H1 (cell line): ENCODE measurements at regions not wholly inside any gene's neighbourhood (a gene's known extent, or its start where the extent isn't known, plus 50 kb on each side); places are given as distances from the start of the nearest gene placed in this dataset.

ENCODE experiments used
- CTCF ChIA-PET: fragments of 300-600 bp; sonication (Branson Sonifier 250); formaldehyde crosslinking; loops from one replicate; lab custom pipeline; 2021; ENCODE audit not compliant: partially characterized antibody; lab: Charles Lee
- POLR2A ChIA-PET: fragments of 300-600 bp; sonication (Branson Sonifier 250); formaldehyde crosslinking; loops from one replicate; lab custom pipeline; 2021; ENCODE audit warnings: inconsistent platforms; ENCODE audit not compliant: partially characterized antibody; lab: Charles Lee
- DNase-seq, 2 experiments: peaks; one replicate each; pipeline versions ENCODE4 v3.0.0 to v3.0.0-alpha.2; 2010 to 2022; ENCODE audit warnings: low spot score in 2 of 2, low read depth in 1 of 2, mixed read lengths in 1 of 2
- FAIRE-seq: peaks from 2 replicates; lab custom pipeline; 2011; peaks lifted over from hg19 to GRCh38; lab: Jason Lieb, UNC
- H2AFZ ChIP-seq: 2 replicates; pipeline ENCODE4 v1.8.1; 2012; ENCODE audit warnings: low read length, inconsistent platforms
- H2AK5ac ChIP-seq: 2 replicates; pipeline ENCODE4 v1.6.1; 2013; ENCODE audit warnings: low read depth, low read length
- H2BK120ac ChIP-seq: replicated peaks from 2 replicates; pipeline ENCODE3; 2013; ENCODE audit warnings: low read depth, low read length, inconsistent platforms
- H2BK12ac ChIP-seq: 2 replicates; pipeline ENCODE4 v1.6.1; 2013; ENCODE audit warnings: low read depth, low read length
- H2BK15ac ChIP-seq: 2 replicates; pipeline ENCODE4 v1.6.1; 2013; ENCODE audit warnings: low read length
- H2BK20ac ChIP-seq: 2 replicates; pipeline ENCODE4 v1.6.1; 2013; ENCODE audit warnings: low read length
- H2BK5ac ChIP-seq: 2 replicates; pipeline ENCODE4 v1.6.1; 2013; ENCODE audit warnings: low read depth, low read length
- H3K14ac ChIP-seq: 2 replicates; pipeline ENCODE4 v1.6.1; 2013; ENCODE audit warnings: inconsistent platforms; ENCODE audit not compliant: insufficient read length
- H3K18ac ChIP-seq: 2 replicates; pipeline ENCODE4 v1.6.1; 2013; ENCODE audit warnings: low read length; ENCODE audit errors: extremely low read depth
- H3K23ac ChIP-seq: 2 replicates; pipeline ENCODE4 v1.6.1; 2013; ENCODE audit warnings: inconsistent platforms; ENCODE audit not compliant: insufficient read length
- H3K23me2 ChIP-seq: 2 replicates; pipeline ENCODE4 v1.6.1; 2013; ENCODE audit warnings: low read depth, low read length
- H3K27ac ChIP-seq: 2 replicates; pipeline ENCODE4 v1.6.1; 2011; ENCODE audit warnings: low read depth, low read length, inconsistent platforms
- H3K27me3 ChIP-seq, 4 experiments: replicated peaks in 1 of 4; 1 replicate in 1 of 4; 2 replicates in 3 of 4; pipeline versions ENCODE4 v1.6.1 to v1.8.1; 2011 to 2013; ENCODE audit warnings: low read length in 3 of 4, mild to moderate bottlenecking in 3 of 4, inconsistent platforms in 2 of 4, mixed read lengths in 2 of 4, moderate library complexity in 1 of 4; ENCODE audit not compliant: control insufficient read depth in 3 of 4, insufficient read depth in 3 of 4; ENCODE audit errors: extremely low read depth in 1 of 4
- H3K36me3 ChIP-seq, 4 experiments: 2 replicates each; pipeline versions ENCODE4 v1.6.1 to v1.8.1; 2011 to 2013; ENCODE audit warnings: mild to moderate bottlenecking in 4 of 4, low read length in 3 of 4, moderate library complexity in 2 of 4, control low read depth in 1 of 4, inconsistent platforms in 1 of 4; ENCODE audit not compliant: insufficient read depth in 4 of 4, control insufficient read depth in 2 of 4
- H3K4ac ChIP-seq: replicated peaks from 2 replicates; pipeline ENCODE3; 2013; ENCODE audit warnings: low read length, low read depth, mixed read lengths, inconsistent platforms; ENCODE audit not compliant: insufficient read length
- H3K4me1 ChIP-seq, 4 experiments: replicated peaks in 1 of 4; 1 replicate in 1 of 4; 2 replicates in 3 of 4; pipeline versions ENCODE4 v1.6.1 to v1.8.1; 2011 to 2013; ENCODE audit warnings: low read length in 3 of 4, inconsistent platforms in 2 of 4, mixed read lengths in 1 of 4; ENCODE audit not compliant: insufficient read depth in 4 of 4, control insufficient read depth in 3 of 4
- H3K4me2 ChIP-seq, 2 experiments: 2 replicates each; pipeline versions ENCODE4 v1.6.1 to v1.8.1; 2011 to 2013; ENCODE audit warnings: low read depth in 2 of 2, low read length in 2 of 2, control low read depth in 1 of 2, inconsistent platforms in 1 of 2, mild to moderate bottlenecking in 1 of 2; ENCODE audit not compliant: insufficient read depth in 1 of 2
- H3K4me3 ChIP-seq, 4 experiments: fragments of 200-600, 300-600 bp in 1 of 4; sonication (generic), shearing (Covaris generic), sonication (Bioruptor Twin) in 1 of 4; 2 replicates each; pipeline versions ENCODE4 v1.5.1 to v1.8.1; 2011 to 2016; ENCODE audit warnings: low read length in 4 of 4, low read depth in 3 of 4, control low read depth in 2 of 4, inconsistent platforms in 2 of 4, mild to moderate bottlenecking in 2 of 4, mixed read lengths in 1 of 4, moderate library complexity in 1 of 4; ENCODE audit not compliant: insufficient read depth in 2 of 4; ENCODE audit errors: extremely low read depth in 1 of 4
- H3K56ac ChIP-seq: replicated peaks from 2 replicates; pipeline ENCODE3; 2013; ENCODE audit warnings: low read depth, mild to moderate bottlenecking, mixed read lengths, low read length, inconsistent platforms; ENCODE audit not compliant: insufficient read length
- H3K79me1 ChIP-seq: 2 replicates; pipeline ENCODE4 v1.6.1; 2013; ENCODE audit warnings: low read depth, low read length, control low read depth
- H3K79me2 ChIP-seq, 2 experiments: 2 replicates each; pipeline versions ENCODE4 v1.6.1 to v1.8.1; 2012 to 2013; ENCODE audit warnings: low read length in 2 of 2, mild to moderate bottlenecking in 2 of 2, inconsistent platforms in 1 of 2; ENCODE audit not compliant: insufficient read depth in 2 of 2, control insufficient read depth in 1 of 2
- H3K9ac ChIP-seq, 4 experiments: replicated peaks in 1 of 4; 1 replicate in 1 of 4; 2 replicates in 3 of 4; pipeline versions ENCODE4 v1.6.1 to v1.8.1; 2011 to 2013; ENCODE audit warnings: low read depth in 3 of 4, low read length in 3 of 4, control low read depth in 2 of 4, mild to moderate bottlenecking in 2 of 4, moderate library complexity in 2 of 4, inconsistent platforms in 1 of 4; ENCODE audit errors: extremely low read depth in 1 of 4
- H3K9me3 ChIP-seq, 2 experiments: 2 replicates each; pipeline versions ENCODE4 v1.6.1 to v1.8.1; 2012 to 2013; ENCODE audit warnings: mild to moderate bottlenecking in 2 of 2, moderate library complexity in 2 of 2, control low read depth in 1 of 2, inconsistent platforms in 1 of 2, low read depth in 1 of 2, low read length in 1 of 2, mixed read lengths in 1 of 2; ENCODE audit not compliant: insufficient read depth in 2 of 2
- H4K20me1 ChIP-seq, 2 experiments: replicated peaks in 1 of 2; 2 replicates each; pipeline versions ENCODE3 to v1.8.1; 2011 to 2013; ENCODE audit warnings: inconsistent platforms in 2 of 2, low read length in 2 of 2, mild to moderate bottlenecking in 1 of 2; ENCODE audit not compliant: insufficient read depth in 2 of 2, control insufficient read depth in 1 of 2
- H4K5ac ChIP-seq: 2 replicates; pipeline ENCODE4 v1.6.1; 2013; ENCODE audit warnings: low read length, low read depth, mixed read lengths, inconsistent platforms; ENCODE audit not compliant: insufficient read length
- H4K8ac ChIP-seq: 2 replicates; pipeline ENCODE4 v1.8.0; 2013; ENCODE audit warnings: mild to moderate bottlenecking, moderate library complexity, low read length, inconsistent platforms; ENCODE audit not compliant: insufficient read depth; ENCODE audit errors: extremely low read depth
- H4K91ac ChIP-seq: replicated peaks from 2 replicates; pipeline ENCODE3; 2013; ENCODE audit warnings: low read length, mixed read lengths, inconsistent platforms; ENCODE audit not compliant: insufficient read length
- CHD2 ChIP-seq: IDR thresholded peaks from 2 replicates; pipeline ENCODE4 v1.6.1; 2012; ENCODE audit warnings: low read length, improper control_type of control experiment
- KDM1A ChIP-seq: fragments of 200-600, 300-600 bp; sonication (generic); IDR thresholded peaks from 2 replicates; pipeline ENCODE4 v1.7.1; 2016; ENCODE audit warnings: mild to moderate bottlenecking, low read length, borderline replicate concordance
- NRF1 ChIP-seq: IDR thresholded peaks from 2 replicates; pipeline ENCODE4 v1.6.1; 2011; ENCODE audit warnings: mild to moderate bottlenecking, low read depth, low read length, improper control_type of control experiment
- POLR2A ChIP-seq, 2 experiments: IDR thresholded peaks; 1 replicate in 1 of 2; 2 replicates in 1 of 2; pipeline ENCODE4 v1.6.1; 2011; ENCODE audit warnings: low read depth in 2 of 2, low read length in 2 of 2, mild to moderate bottlenecking in 2 of 2; ENCODE audit errors: control extremely low read depth in 1 of 2
- RFX5 ChIP-seq: IDR thresholded peaks from 2 replicates; pipeline ENCODE4 v1.6.1; 2011; ENCODE audit warnings: low read depth, low read length, improper control_type of control experiment, borderline replicate concordance
- WGBS, 2 experiments: shearing (Covaris generic) in 1 of 2; methylation state at CpG; one replicate each; pipeline versions ENCODE4 v1.1.6 to v1.1.7; 2013 to 2015; ENCODE audit warnings: low lambda C conversion rate in 2 of 2, mixed read lengths in 2 of 2, inconsistent platforms in 1 of 2, low coverage in 1 of 2, missing lambda C conversion rate in 1 of 2; ENCODE audit not compliant: insufficient replicate concordance in 2 of 2, insufficient coverage in 1 of 2, insufficient read length in 1 of 2; ENCODE audit errors: extremely low coverage in 1 of 2, missing lambda C conversion rate in 1 of 2; 5-methylcytosine and 5-hydroxymethylcytosine counted together

- H2BK20ac ChIP-seq = no peak overlapping the region
- no peak overlapping the region for H3K56ac ChIP-seq
- no peak overlapping the region for H2BK120ac ChIP-seq
- 92% methylated on average over 4 of the region's 4 CpGs; no CpG with 5 or more reads in 1 of the 2 experiments for WGBS, 2 experiments
- no peak overlapping the region for H2AFZ ChIP-seq
- TF ChIP-seq NRF1 (no peak), CHD2 (no peak), RFX5 (no peak), KDM1A (no peak), POLR2A (IDR thresholded peaks at IDR 0.05; ENCODE audit: control extremely low read depth in 1 of 2, low read depth in 2 of 2, low read length in 2 of 2) (no peak)
- H4K5ac ChIP-seq = no peak overlapping the region
- H3K9me3 ChIP-seq = no peaks in the 10 kb centered on the region
- no peaks in the 10 kb centered on the region; a peak in 1 of 7 replicates for H3K4me1 ChIP-seq
- H3K9ac ChIP-seq = no peak overlapping the region
- no peak overlapping the region for H3K27ac ChIP-seq
- H3K4ac ChIP-seq = no peak overlapping the region
- H3K18ac ChIP-seq = no peak overlapping the region
- no peak overlapping the region for H4K8ac ChIP-seq
- no peaks in the 10 kb centered on the region for H3K79me2 ChIP-seq
- no peak for FAIRE-seq
- H3K4me3 ChIP-seq = no peak overlapping the region
- no peak overlapping the region for H2BK15ac ChIP-seq
- H2BK12ac ChIP-seq = no peak overlapping the region
- DNase-seq = no peak
- no peaks in the 10 kb centered on the region for H3K27me3 ChIP-seq
- no peaks in the 10 kb centered on the region for H3K36me3 ChIP-seq
- H3K23ac ChIP-seq = no peak overlapping the region
- no peak overlapping the region for H2AK5ac ChIP-seq
- no peaks in the 10 kb centered on the region for H3K23me2 ChIP-seq
- no peaks in the 10 kb centered on the region for H4K20me1 ChIP-seq
- H3K4me2 ChIP-seq = no peak overlapping the region
- no peak overlapping the region for H3K14ac ChIP-seq
- no peak overlapping the region for H2BK5ac ChIP-seq
- ChIA-PET POLR2A (no interaction called here), CTCF (interaction anchor here (1.4 to 4.8 kb wide), 4 partner anchors 11 to 283 kb away, joined by 3 to 34 read pairs (median 5); no protein-coding TSS in a partner anchor)
- H4K91ac ChIP-seq = no peak overlapping the region
- no peaks in the 10 kb centered on the region for H3K79me1 ChIP-seq
These were observed 1048.7 kb upstream of the WWC1 start for GRCh38 chr5:167242701-167243100.
